Sigmoid colon (tissue), 6 donors: ENCODE measurements at regions not wholly inside any gene's neighbourhood (a gene's known extent, or its start where the extent isn't known, plus 50 kb on each side); places are given as distances from the start of the nearest gene placed in this dataset.
A peak's percentile ranks its signal among the peaks of the same experiment; 100 is the strongest.

Experiments
- DNase-seq: peaks from one replicate; pipeline ENCODE4 v3.0.0-alpha.2; 2019
- H3K27ac ChIP-seq, 4 donors: fragments of 200-600 bp; sonication (generic); one replicate each; pipeline ENCODE4 v1.5.1; 2016 to 2019; ENCODE audit warnings: mild to moderate bottlenecking in 1 of 4
- H3K27me3 ChIP-seq, 3 donors: fragments of 200-600 bp; sonication (generic); one replicate each; pipeline ENCODE4 v1.5.1; 2019; ENCODE audit warnings: mild to moderate bottlenecking in 1 of 3
- H3K36me3 ChIP-seq, 4 donors: fragments of 200-600 bp; sonication (generic); one replicate each; pipeline ENCODE4 v1.5.1; 2016 to 2019
- H3K4me1 ChIP-seq, 4 donors: fragments of 200-600 bp; sonication (generic); one replicate each; pipeline ENCODE4 v1.5.1; 2017 to 2019
- H3K4me3 ChIP-seq, 4 donors: fragments of 200-600 bp; sonication (generic); one replicate each; pipeline ENCODE4 v1.5.1; 2017 to 2019; ENCODE audit warnings: mild to moderate bottlenecking in 2 of 4, moderate library complexity in 1 of 4
- H3K9me3 ChIP-seq, 4 donors: fragments of 200-600 bp in 3 of 4; sonication (generic) in 3 of 4; one replicate each; pipeline versions ENCODE4 v1.5.1 to v1.6.1; 2013 to 2019
- CTCF ChIP-seq, 4 experiments: fragments of 450-650 bp in 3 of 4; fragments of 200-600 bp in 1 of 4; IDR thresholded peaks; one replicate each; pipeline ENCODE4 v1.5.1; 2016 to 2019; ENCODE audit warnings: antibody characterized with exemption in 4 of 4, mild to moderate bottlenecking in 3 of 4, moderate library complexity in 2 of 4
- EP300 ChIP-seq, 4 donors: sonication (generic); formaldehyde crosslinking; IDR thresholded peaks; one replicate each; pipeline ENCODE4 v1.6.1; 2017; ENCODE audit warnings: antibody characterized with exemption in 4 of 4
- POLR2A ChIP-seq, 2 donors: fragments of 450-650 bp; IDR thresholded peaks; one replicate each; pipeline ENCODE4 v1.6.1; 2016; ENCODE audit warnings: antibody characterized with exemption in 2 of 2, mild to moderate bottlenecking in 2 of 2, moderate library complexity in 2 of 2
- POLR2AphosphoS5 ChIP-seq, 4 donors: sonication (generic); formaldehyde crosslinking; IDR thresholded peaks; one replicate each; pipeline ENCODE4 v1.6.1; 2017; ENCODE audit warnings: antibody characterized with exemption in 4 of 4
- WGBS, 2 donors: extraction: QIAGEN DNeasy Blood & Tissue Kit; methylation state at CpG; one replicate each; pipeline ENCODE4 v1.1.7; 2013; 5-methylcytosine and 5-hydroxymethylcytosine counted together
- intact Hi-C: fragments of 100-400 bp; cut with DNase I; formaldehyde crosslinking; loops from one replicate; pipeline ENCODE4 v1.15.1; 2023
- donor health status: healthy with polysubstance abuse.
- donor health status: healthy.

- H3K36me3 ChIP-seq = no peaks in the 10 kb centered on the region
- TF ChIP-seq POLR2A (IDR thresholded peaks at IDR 0.05) = no peak
- no peak for TF ChIP-seq CTCF (IDR thresholded peaks at IDR 0.05)
- TF ChIP-seq EP300 (IDR thresholded peaks at IDR 0.05) = no peak
- TF ChIP-seq POLR2AphosphoS5 (IDR thresholded peaks at IDR 0.05) = no peak
- H3K4me3 ChIP-seq = no peak overlapping the region
- 88% methylated on average over 10 of the region's 10 CpGs for WGBS, 2 donors
- intact Hi-C loops = no loop called here
- no peak for DNase-seq
- no peak overlapping the region for H3K27ac ChIP-seq
- no peaks in the 10 kb centered on the region for H3K4me1 ChIP-seq
- peaks cover 0 to 2% (median 0%) of the 10 kb centered on the region in 4 donors for H3K9me3 ChIP-seq
- no peaks in the 10 kb centered on the region for H3K27me3 ChIP-seq
These were observed 345.2 kb downstream of the PHKB start for GRCh38 chr16:47806309-47806847.

- no peak for TF ChIP-seq EP300 (IDR thresholded peaks at IDR 0.05)
- intact Hi-C loops = no loop called here
- peaks cover 0 to 3% (median 0%) of the 10 kb centered on the region in 3 donors for H3K27me3 ChIP-seq
- DNase-seq = no peak
- H3K9me3 ChIP-seq = peaks cover 0 to 9% (median 3%) of the 10 kb centered on the region in 4 donors
- no peaks in the 10 kb centered on the region for H3K36me3 ChIP-seq
- 15 to 22% methylated on average over 3 of the region's 3 CpGs for WGBS, 2 donors
- no peak overlapping the region for H3K27ac ChIP-seq
- H3K4me1 ChIP-seq = no peaks in the 10 kb centered on the region
- no peak overlapping the region for H3K4me3 ChIP-seq
These were observed 326.6 kb downstream of the PHKB start for GRCh38 chr16:47787696-47788095.

- no peak for DNase-seq
- no peak for TF ChIP-seq EP300 (IDR thresholded peaks at IDR 0.05)
- TF ChIP-seq POLR2A (IDR thresholded peaks at IDR 0.05) = no peak
- no peak for TF ChIP-seq POLR2AphosphoS5 (IDR thresholded peaks at IDR 0.05)
- no peak for TF ChIP-seq CTCF (IDR thresholded peaks at IDR 0.05)
- Histone ChIP-seq H3K27me3 (no peaks in the 10 kb centered on the region), H3K36me3 (no peaks in the 10 kb centered on the region), H3K27ac (no peak overlapping the region), H3K4me1 (peaks cover 0 to 4% (median 0%) of the 10 kb centered on the region in 4 donors), H3K9me3 (no peaks in the 10 kb centered on the region), H3K4me3 (no peak overlapping the region)
- WGBS, 2 donors = 80 to 83% methylated on average over 5 of the region's 5 CpGs
- intact Hi-C loops = no loop called here
These were observed 320.5 kb downstream of the PHKB start for GRCh38 chr16:47781673-47782072.

GRCh38 chr16:47780213-47780875 lies 319.2 kb downstream of the PHKB start:
- Histone ChIP-seq H3K27me3 (no peaks in the 10 kb centered on the region), H3K36me3 (no peaks in the 10 kb centered on the region), H3K9me3 (no peaks in the 10 kb centered on the region), H3K27ac (no peak overlapping the region), H3K4me1 (peaks cover 0 to 4% (median 0%) of the 10 kb centered on the region in 4 donors), H3K4me3 (no peak overlapping the region)
- DNase-seq = no peak
- intact Hi-C loops = no loop called here
- WGBS, 2 donors = 72 to 79% methylated on average over 8 of the region's 8 CpGs
- TF ChIP-seq POLR2A (IDR thresholded peaks at IDR 0.05) = no peak
- no peak for TF ChIP-seq POLR2AphosphoS5 (IDR thresholded peaks at IDR 0.05)
- no peak for TF ChIP-seq EP300 (IDR thresholded peaks at IDR 0.05)
- no peak for TF ChIP-seq CTCF (IDR thresholded peaks at IDR 0.05)

- intact Hi-C loops = no loop called here
- Histone ChIP-seq H3K9me3 (no peaks in the 10 kb centered on the region), H3K36me3 (no peaks in the 10 kb centered on the region), H3K4me3 (peak overlapping the region in 3 of 4 donors; percentile 15 to 31 (median 27)), H3K27me3 (no peaks in the 10 kb centered on the region), H3K4me1 (peaks cover 0 to 4% (median 0%) of the 10 kb centered on the region in 4 donors), H3K27ac (no peak overlapping the region)
- DNase-seq = no peak
- TF ChIP-seq EP300 (IDR thresholded peaks at IDR 0.05) (no peak), POLR2AphosphoS5 (IDR thresholded peaks at IDR 0.05) (no peak), CTCF (IDR thresholded peaks at IDR 0.05) (no peak), POLR2A (IDR thresholded peaks at IDR 0.05) (no peak)
- 44 to 58% methylated on average over 7 of the region's 7 CpGs for WGBS, 2 donors
These were observed 318.3 kb downstream of the PHKB start for GRCh38 chr16:47779201-47780016.
